K562 (cell line): ENCODE measurements at regions not wholly inside any gene's neighbourhood (a gene's known extent, or its start where the extent isn't known, plus 50 kb on each side); places are given as distances from the start of the nearest gene placed in this dataset.

Experiments
- BDP1 ChIP-seq: IDR thresholded peaks from 3 replicates; pipeline ENCODE4 v1.6.1; 2011; ENCODE audit not compliant: insufficient read length, insufficient read depth
- E2F8 ChIP-seq: fragments of 450-650 bp; IDR thresholded peaks from 2 replicates; pipeline ENCODE4 v1.7.1; 2018; ENCODE audit warnings: mild to moderate bottlenecking, low read depth; ENCODE audit not compliant: partially characterized antibody
- HBP1 ChIP-seq: fragments of 450-650 bp; formaldehyde crosslinking; IDR thresholded peaks from 2 replicates; pipeline ENCODE4 v1.4.0; 2022; ENCODE audit warnings: missing genetic modification characterization
- JUN ChIP-seq, 2 experiments: sonication (generic) in 1 of 2; formaldehyde crosslinking in 1 of 2; IDR thresholded peaks; 2 replicates each; pipeline versions ENCODE4 v1.6.1 to v1.8.0; 2012 to 2022; ENCODE audit warnings: borderline replicate concordance in 2 of 2, mild to moderate bottlenecking in 2 of 2, improper control_type of control experiment in 1 of 2, low read depth in 1 of 2, low read length in 1 of 2, missing genetic modification reagents in 1 of 2
- KAT7 ChIP-seq: sonication (generic); formaldehyde crosslinking; IDR thresholded peaks from 2 replicates; pipeline ENCODE4 v1.8.0; 2022; ENCODE audit warnings: missing genetic modification reagents, mild to moderate bottlenecking, borderline replicate concordance
- MTA1 ChIP-seq: fragments of 450-650 bp; IDR thresholded peaks from 2 replicates; pipeline ENCODE4 v1.6.1; 2017; ENCODE audit warnings: borderline replicate concordance
- NCOA1 ChIP-seq: fragments of 450-650 bp; IDR thresholded peaks from 2 replicates; pipeline ENCODE4 v1.6.1; 2016; ENCODE audit warnings: low read depth
- NKRF ChIP-seq: fragments of 450-650 bp; IDR thresholded peaks from 2 replicates; pipeline ENCODE4 v1.6.1; 2016; ENCODE audit warnings: borderline replicate concordance
- PTTG1 ChIP-seq: fragments of 450-650 bp; IDR thresholded peaks from 2 replicates; pipeline ENCODE4 v1.6.1; 2016; ENCODE audit warnings: low read depth, mild to moderate bottlenecking, missing genetic modification characterization, missing compliant biosample characterization
- SOX6 ChIP-seq: fragments of 450-650 bp; IDR thresholded peaks from 2 replicates; pipeline ENCODE4 v1.6.1; 2014; ENCODE audit warnings: mild to moderate bottlenecking
- SP1 ChIP-seq: sonication (generic); formaldehyde crosslinking; IDR thresholded peaks from 2 replicates; pipeline ENCODE4 v1.8.1; 2022; ENCODE audit warnings: mild to moderate bottlenecking, missing genetic modification reagents
- THAP7 ChIP-seq: fragments of 250-450 bp; sonication (Bioruptor Pico); IDR thresholded peaks from 2 replicates; pipeline ENCODE4 v1.5.0; 2021
- XRCC5 ChIP-seq: fragments of 200-400 bp; formaldehyde crosslinking; IDR thresholded peaks from 2 replicates; pipeline ENCODE4 v1.6.1; 2017; ENCODE audit warnings: low read depth, mild to moderate bottlenecking, low read length
- ZBTB17 ChIP-seq: fragments of 450-650 bp; formaldehyde crosslinking; IDR thresholded peaks from 2 replicates; pipeline ENCODE4 v1.4.0; 2020; ENCODE audit warnings: mild to moderate bottlenecking
- ZFP91 ChIP-seq: sonication (generic); formaldehyde crosslinking; IDR thresholded peaks from 2 replicates; pipeline ENCODE4 v1.8.0; 2022; ENCODE audit warnings: mild to moderate bottlenecking, missing genetic modification reagents
- ZKSCAN1 ChIP-seq: fragments of 150-350 bp; IDR thresholded peaks from 2 replicates; pipeline ENCODE4 v1.6.1; 2016; ENCODE audit warnings: low read depth, low read length
- ZNF431 ChIP-seq: sonication (generic); formaldehyde crosslinking; IDR thresholded peaks from 2 replicates; pipeline ENCODE4 v1.8.0; 2022; ENCODE audit warnings: mild to moderate bottlenecking, missing genetic modification reagents
- ZNF696 ChIP-seq: fragments of 250-450 bp; sonication (Bioruptor Pico); conservative IDR thresholded peaks from 2 replicates; pipeline ENCODE4 v1.4.0; 2020; ENCODE audit warnings: mild to moderate bottlenecking, moderate library complexity
- ZNF699 ChIP-seq: fragments of 250-450 bp; sonication (Bioruptor Pico); IDR thresholded peaks from 2 replicates; pipeline ENCODE4 v1.8.0; 2021; ENCODE audit warnings: mild to moderate bottlenecking, moderate library complexity; ENCODE audit not compliant: insufficient replicate concordance
- ZNF707 ChIP-seq: fragments of 250-450 bp; sonication (Bioruptor Pico); conservative IDR thresholded peaks from 2 replicates; pipeline ENCODE4 v1.8.0; 2022; ENCODE audit warnings: inconsistent platforms, mild to moderate bottlenecking, moderate library complexity

GRCh38 chr7:22667562-22668239 lies 59.3 kb upstream of the IL6 start (continued):
- TF ChIP-seq HBP1 (CRISPR knock-in tag) (no peak), ZBTB17 (CRISPR knock-in tag) (no peak), E2F8 (peak; percentile 15), KAT7 (no peak), ZKSCAN1 (no peak), XRCC5 (no peak), SOX6 (peak; percentile 90), BDP1 (no peak), ZNF696 (CRISPR knock-in tag) (no peak), NCOA1 (peak; percentile 60), PTTG1 (tag) (0 out of 2 replicates have a peak, but pooled peaks have one; percentile 25), ZNF707 (CRISPR knock-in tag) (no peak), MTA1 (peak; percentile 49; the same call in 1 of the 2 replicates), NKRF (no peak), SP1 (no peak), ZNF699 (CRISPR knock-in tag) (no peak), ZFP91 (CRISPR knock-in tag) (no peak), JUN (IDR thresholded peaks at IDR 0.05; ENCODE audit: borderline replicate concordance, low read depth, low read length) (peak; percentile 68), JUN (CRISPR knock-in tag; IDR thresholded peaks at IDR 0.05; ENCODE audit: borderline replicate concordance) (no peak), ZNF431 (CRISPR knock-in tag) (no peak), THAP7 (CRISPR knock-in tag) (no peak)
